ENCODE measurements at regions not wholly inside any gene's neighbourhood (a gene's known extent, or its start where the extent isn't known, plus 50 kb on each side); places are given as distances from the start of the nearest gene placed in this dataset.

DNA sequence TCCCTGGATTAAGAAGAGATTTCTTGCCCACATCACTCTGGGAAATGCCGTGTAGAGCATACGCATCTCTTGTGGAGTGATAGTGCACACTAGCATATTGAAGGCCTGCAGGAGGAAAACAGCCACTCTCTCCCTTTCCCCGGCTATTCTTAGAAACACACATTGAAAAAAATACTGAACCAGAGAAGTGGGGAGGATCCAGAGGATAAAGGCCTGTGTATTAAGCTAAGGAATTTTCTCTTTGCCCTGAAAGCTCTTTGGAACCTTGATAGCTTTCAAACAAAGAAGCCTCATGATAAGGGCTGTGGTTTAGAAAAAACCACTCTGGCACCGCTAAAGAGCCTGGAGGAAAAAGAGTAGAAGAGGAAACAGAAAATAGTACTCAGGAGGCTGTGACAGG is 386.1 kb upstream of the NBEA start:
- peaks cover 0 to 4% (median 2%) of the 10 kb centered on the region in 3 donors for H3K27me3 Mint-ChIP-seq (ENCODE audit: low read depth in 3 of 3)
- H3K4me3 Mint-ChIP-seq = no peak overlapping the region
- peaks cover 0 to 36% (median 11%) of the 10 kb centered on the region in 6 donors for H3K9me3 Mint-ChIP-seq
- H3K27ac Mint-ChIP-seq = no peak overlapping the region
- no peaks in the 10 kb centered on the region for H3K36me3 Mint-ChIP-seq
- DNase-seq = no peak
- H3K4me1 Mint-ChIP-seq = no peaks in the 10 kb centered on the region

DNA sequence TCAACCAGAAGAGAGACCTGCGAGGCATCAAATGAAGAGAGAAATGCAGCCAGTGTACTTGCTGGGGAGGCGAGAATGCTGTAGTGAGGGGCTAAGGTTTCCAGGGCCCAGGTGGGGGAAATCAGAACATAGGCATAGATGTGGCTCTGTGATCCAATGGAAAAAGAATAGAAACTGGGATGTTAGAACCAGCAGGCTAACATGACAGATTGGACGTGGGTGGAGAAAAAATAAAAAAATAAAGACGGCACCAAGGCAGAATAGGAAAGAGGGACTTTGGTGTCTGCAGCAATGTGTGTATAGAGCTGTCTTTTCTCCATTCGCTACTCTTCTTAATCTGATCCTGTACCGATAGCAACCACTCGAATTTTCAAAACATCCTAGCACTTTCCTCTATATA is 381.0 kb upstream of the NBEA start:
- Mint-ChIP-seq H3K4me3 (no peak overlapping the region), H3K36me3 (no peaks in the 10 kb centered on the region), H3K9me3 (peaks cover 8 to 55% (median 24%) of the 10 kb centered on the region in 6 donors), H3K4me1 (no peaks in the 10 kb centered on the region), H3K27ac (no peak overlapping the region), H3K27me3 (ENCODE audit: low read depth in 3 of 3) (peaks cover 0 to 4% (median 2%) of the 10 kb centered on the region in 3 donors)
- no peak for DNase-seq

DNA sequence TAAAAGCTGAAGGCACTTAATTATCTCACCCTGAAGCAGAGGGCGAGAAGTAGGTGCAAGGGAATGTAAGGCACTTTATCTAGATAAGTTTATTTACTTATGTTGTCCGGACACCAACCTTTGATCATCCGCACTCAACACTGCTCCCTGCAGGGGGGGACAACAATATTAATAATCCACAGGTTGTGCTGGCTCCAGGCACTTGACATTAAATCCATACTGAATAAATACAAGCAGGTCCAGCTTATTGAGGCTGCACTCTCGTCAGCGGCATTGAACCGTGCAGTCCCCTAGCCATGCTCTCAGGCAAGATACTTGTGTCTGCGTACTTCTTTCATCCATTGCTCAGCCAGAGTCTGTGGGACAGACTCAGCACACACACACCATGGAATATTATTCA is 374.5 kb upstream of the NBEA start:
- no peak for DNase-seq
- H3K4me1 Mint-ChIP-seq = no peaks in the 10 kb centered on the region
- no peak overlapping the region for H3K4me3 Mint-ChIP-seq
- no peak overlapping the region for H3K27ac Mint-ChIP-seq
- no peaks in the 10 kb centered on the region for H3K27me3 Mint-ChIP-seq (ENCODE audit: low read depth in 3 of 3)
- H3K36me3 Mint-ChIP-seq = no peaks in the 10 kb centered on the region
- H3K9me3 Mint-ChIP-seq = peaks cover 2 to 25% (median 15%) of the 10 kb centered on the region in 6 donors

DNA sequence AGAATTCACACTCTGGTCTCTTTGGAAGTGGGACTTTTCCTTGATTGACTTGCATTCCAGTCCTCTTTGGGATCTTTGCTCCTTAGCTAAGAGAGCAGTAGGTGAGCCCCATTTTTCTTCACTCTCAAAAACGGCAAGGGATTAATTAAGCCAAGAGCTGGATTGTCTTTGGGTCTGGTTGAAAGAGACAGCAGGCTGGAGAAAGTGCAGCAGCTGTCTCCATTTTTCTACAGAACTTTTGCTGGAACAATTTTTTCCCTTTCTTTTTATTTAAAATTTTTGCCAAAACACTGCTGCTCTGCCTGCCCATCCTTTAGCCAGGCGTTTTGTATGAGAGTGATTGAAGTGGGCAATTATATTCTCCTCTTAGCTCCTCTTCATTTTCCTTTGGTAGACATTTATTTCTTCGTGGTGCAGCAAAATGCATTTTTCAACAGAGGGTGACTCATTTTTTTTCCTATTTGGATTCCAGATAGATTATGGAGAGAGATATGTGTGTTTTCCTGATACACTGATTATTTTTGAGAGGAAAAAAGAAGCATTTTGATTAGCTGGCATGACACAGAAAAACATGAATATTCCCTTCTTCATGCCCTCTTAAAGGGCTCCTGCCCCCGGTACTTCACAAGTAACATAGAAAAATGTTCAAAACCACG is 371.2 kb upstream of the NBEA start:
- H3K9me3 Mint-ChIP-seq = peaks cover 2 to 15% (median 5%) of the 10 kb centered on the region in 6 donors
- H3K36me3 Mint-ChIP-seq = no peaks in the 10 kb centered on the region
- H3K4me3 Mint-ChIP-seq = no peak overlapping the region
- no peaks in the 10 kb centered on the region for H3K27me3 Mint-ChIP-seq (ENCODE audit: low read depth in 3 of 3)
- no peaks in the 10 kb centered on the region for H3K4me1 Mint-ChIP-seq
- no peak for DNase-seq
- no peak overlapping the region for H3K27ac Mint-ChIP-seq

DNA sequence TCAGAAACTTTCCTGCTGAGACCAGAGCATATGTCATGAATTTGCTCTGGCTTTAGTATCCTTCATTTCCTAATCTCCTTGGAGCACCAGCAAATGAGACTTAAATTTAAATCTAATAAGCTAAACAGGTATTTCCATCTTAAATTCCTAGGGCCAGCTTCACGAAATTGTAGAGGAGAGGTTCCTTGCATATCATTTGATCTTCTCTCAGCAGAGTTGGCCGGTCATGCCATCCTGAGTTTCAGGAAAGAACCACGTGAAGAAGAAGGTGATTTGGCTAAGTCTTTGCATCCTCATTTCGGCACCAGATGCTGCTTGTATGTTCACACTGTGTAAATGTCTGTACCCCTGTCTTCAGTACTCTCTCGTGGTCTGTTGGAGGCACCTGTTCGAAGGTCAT is 370.4 kb upstream of the NBEA start:
- Mint-ChIP-seq H3K4me3 (no peak overlapping the region), H3K27ac (no peak overlapping the region), H3K9me3 (peaks cover under 1 to 20% (median 2%) of the 10 kb centered on the region in 6 donors), H3K36me3 (no peaks in the 10 kb centered on the region), H3K27me3 (ENCODE audit: low read depth in 3 of 3) (no peaks in the 10 kb centered on the region), H3K4me1 (no peaks in the 10 kb centered on the region)
- no peak for DNase-seq

DNA sequence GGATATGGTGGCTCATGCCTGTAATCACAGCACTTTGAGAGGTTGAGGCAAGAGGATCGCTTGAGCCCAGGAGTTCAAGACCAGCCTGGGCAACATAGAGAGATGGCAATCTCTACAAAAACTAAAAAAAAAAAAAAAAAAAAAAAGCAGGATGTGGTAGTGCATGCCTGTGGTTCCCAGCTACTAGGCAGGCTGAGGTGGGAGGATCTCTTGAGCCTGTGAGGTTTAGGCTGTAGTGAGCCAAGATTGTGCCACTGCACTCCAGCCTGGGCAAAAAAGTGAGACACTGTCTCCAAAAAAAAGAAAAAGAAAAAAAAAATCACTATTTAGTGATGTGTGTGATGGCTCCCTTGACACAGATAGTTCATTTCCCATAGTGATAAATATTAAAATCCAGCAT is 365.0 kb upstream of the NBEA start:
- Mint-ChIP-seq H3K36me3 (no peaks in the 10 kb centered on the region), H3K27ac (no peak overlapping the region), H3K27me3 (ENCODE audit: low read depth in 3 of 3) (peaks cover 0 to 2% (median 1%) of the 10 kb centered on the region in 3 donors), H3K9me3 (peaks cover 0 to 35% (median 3%) of the 10 kb centered on the region in 6 donors), H3K4me3 (no peak overlapping the region), H3K4me1 (no peaks in the 10 kb centered on the region)
- no peak for DNase-seq

DNA sequence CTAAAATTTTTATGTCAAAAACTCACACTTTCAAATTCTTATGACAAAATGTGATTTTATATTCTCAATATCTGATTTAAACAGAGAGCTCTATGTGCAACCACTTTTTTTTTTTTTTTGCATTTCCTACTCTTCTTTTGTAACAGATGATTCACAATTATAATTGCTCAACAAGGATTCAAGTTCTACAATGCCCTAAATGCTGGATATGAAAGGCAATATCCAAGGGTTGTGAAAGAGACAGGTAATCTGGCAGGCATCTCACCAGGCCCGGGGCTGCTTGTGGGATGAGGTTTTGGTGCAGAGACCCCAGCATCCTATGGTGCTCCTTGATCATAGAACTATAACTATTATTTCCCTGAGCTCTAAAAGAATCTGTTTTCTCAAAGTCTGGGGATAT is 363.6 kb upstream of the NBEA start:
- Mint-ChIP-seq H3K9me3 (peaks cover 2 to 43% (median 4%) of the 10 kb centered on the region in 6 donors), H3K4me1 (no peaks in the 10 kb centered on the region), H3K27ac (no peak overlapping the region), H3K4me3 (no peak overlapping the region), H3K27me3 (ENCODE audit: low read depth in 3 of 3) (peaks cover 0 to 2% (median 1%) of the 10 kb centered on the region in 3 donors), H3K36me3 (no peaks in the 10 kb centered on the region)
- no peak for DNase-seq

DNA sequence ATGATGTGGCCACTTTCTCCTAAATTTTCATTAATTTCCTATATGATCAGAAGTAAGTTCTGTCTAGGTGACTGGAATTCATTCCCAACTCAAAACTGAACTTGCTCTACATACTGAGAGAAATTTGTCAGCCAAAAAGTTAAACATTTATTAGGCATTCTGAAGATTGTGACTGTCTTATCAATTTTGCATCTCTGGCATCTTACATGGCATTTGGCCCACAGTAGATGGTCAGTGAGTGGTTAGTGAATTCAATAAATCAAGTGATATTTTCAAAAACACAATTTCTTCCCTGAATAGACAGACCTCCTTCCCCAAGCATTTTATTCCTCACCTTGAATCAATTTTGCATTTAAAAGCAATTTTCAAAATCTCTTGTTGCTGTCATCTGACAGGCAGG is 363.2 kb upstream of the NBEA start:
- DNase-seq = no peak
- Mint-ChIP-seq H3K9me3 (peaks cover 2 to 43% (median 4%) of the 10 kb centered on the region in 6 donors), H3K4me3 (no peak overlapping the region), H3K4me1 (no peaks in the 10 kb centered on the region), H3K27ac (no peak overlapping the region), H3K27me3 (ENCODE audit: low read depth in 3 of 3) (peaks cover 0 to 2% (median 1%) of the 10 kb centered on the region in 3 donors), H3K36me3 (no peaks in the 10 kb centered on the region)

DNA sequence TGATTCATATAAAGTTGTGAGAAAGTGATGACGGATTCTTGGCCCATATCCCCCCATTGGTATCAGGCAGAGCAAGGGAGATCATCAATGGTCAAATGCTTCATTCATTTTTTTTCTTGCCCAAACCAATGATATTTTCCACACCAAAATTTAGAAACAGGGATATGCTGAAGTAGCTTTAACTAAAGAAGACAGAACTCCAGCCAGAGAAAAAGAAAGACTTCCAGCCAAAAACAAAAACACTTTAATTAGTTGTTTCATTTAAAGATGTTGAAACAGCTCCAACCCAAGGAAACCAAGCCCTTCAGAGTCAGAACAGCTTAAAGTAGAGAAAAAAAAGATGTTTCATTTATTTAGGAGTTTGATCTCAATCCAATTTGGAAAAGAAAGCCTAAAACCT is 358.9 kb upstream of the NBEA start:
- Mint-ChIP-seq H3K27ac (no peak overlapping the region), H3K36me3 (no peaks in the 10 kb centered on the region), H3K4me1 (no peaks in the 10 kb centered on the region), H3K9me3 (peaks cover 4 to 41% (median 8%) of the 10 kb centered on the region in 6 donors), H3K27me3 (ENCODE audit: low read depth in 3 of 3) (peaks cover 0 to 2% (median 1%) of the 10 kb centered on the region in 3 donors), H3K4me3 (no peak overlapping the region)
- DNase-seq = no peak

DNA sequence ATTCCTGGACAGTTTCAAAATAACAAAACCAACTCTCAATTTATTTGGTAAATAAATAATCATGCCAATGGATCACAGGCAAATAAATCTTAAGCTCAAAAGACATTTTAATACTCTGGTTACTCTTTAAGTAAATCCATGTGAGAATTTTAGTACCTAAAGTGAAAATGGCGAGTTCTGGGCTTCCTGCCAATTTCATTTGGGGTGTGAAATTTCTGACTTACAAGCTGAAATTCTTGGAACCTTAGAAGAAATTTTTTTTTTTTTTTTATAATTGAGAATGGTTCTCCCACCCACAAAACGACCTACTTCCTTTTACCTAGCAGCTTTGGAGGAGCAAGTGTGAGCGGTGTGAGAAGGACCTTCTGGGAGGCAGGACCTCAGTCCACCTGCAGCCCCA is 354.5 kb upstream of the NBEA start:
- Mint-ChIP-seq H3K4me1 (no peaks in the 10 kb centered on the region), H3K4me3 (no peak overlapping the region), H3K9me3 (peaks cover 2 to 35% (median 9%) of the 10 kb centered on the region in 6 donors), H3K27ac (no peak overlapping the region), H3K36me3 (no peaks in the 10 kb centered on the region), H3K27me3 (ENCODE audit: low read depth in 3 of 3) (no peaks in the 10 kb centered on the region)
- DNase-seq = no peak

DNA sequence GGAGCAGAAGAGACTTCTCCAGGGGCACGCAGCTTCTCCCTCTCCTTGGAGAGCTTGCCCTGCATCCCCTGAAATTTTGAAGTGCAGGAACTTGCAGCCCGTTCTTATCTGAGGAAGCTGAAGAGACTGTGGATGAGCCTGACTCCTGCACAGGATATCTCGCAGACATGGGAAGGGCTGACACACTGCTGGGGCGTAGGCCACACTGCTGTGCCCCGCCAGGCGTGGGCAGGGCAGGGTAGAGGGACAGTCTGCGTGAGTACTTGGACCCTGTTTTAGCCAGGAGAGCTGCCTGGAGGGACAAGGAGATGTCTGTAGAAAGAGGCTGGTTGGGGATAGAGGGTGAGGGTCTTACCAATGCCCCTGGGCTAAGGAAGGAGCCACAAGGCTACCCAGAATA is 353.7 kb upstream of the NBEA start:
- H3K4me1 Mint-ChIP-seq = no peaks in the 10 kb centered on the region

DNA sequence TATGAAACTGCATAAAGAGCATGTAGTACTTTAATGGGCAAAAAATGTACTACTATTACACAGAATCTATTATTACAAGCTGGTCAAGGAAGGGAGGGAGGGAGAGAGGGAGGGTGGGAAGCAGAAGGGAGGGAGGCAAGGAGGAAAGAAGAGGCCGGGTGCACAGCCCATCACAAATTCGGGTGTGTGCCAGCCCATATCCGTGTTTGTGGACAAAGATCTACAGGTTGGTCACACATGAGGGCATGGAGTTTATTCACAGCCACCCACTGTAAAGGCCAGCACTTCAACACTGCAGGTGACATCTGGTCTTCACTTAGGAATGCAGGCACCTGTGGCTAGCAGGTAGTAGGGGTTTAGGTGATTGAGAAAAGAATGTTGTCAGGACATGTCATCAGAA is 352.5 kb upstream of the NBEA start:
- Mint-ChIP-seq H3K4me3 (no peak overlapping the region), H3K4me1 (no peaks in the 10 kb centered on the region), H3K36me3 (no peaks in the 10 kb centered on the region), H3K27me3 (ENCODE audit: low read depth in 3 of 3) (peaks cover 0 to 1% (median 0%) of the 10 kb centered on the region in 3 donors), H3K27ac (no peak overlapping the region), H3K9me3 (peaks cover 2 to 36% (median 13%) of the 10 kb centered on the region in 6 donors)
- DNase-seq = no peak

More for the DNA sequence above, 353.7 kb upstream of the NBEA start:
- no peak for DNase-seq
- Mint-ChIP-seq H3K27me3 (ENCODE audit: low read depth in 3 of 3) (peaks cover 0 to 1% (median 0%) of the 10 kb centered on the region in 3 donors), H3K4me3 (no peak overlapping the region), H3K9me3 (peaks cover 2 to 33% (median 10%) of the 10 kb centered on the region in 6 donors), H3K36me3 (no peaks in the 10 kb centered on the region), H3K27ac (no peak overlapping the region)

DNA sequence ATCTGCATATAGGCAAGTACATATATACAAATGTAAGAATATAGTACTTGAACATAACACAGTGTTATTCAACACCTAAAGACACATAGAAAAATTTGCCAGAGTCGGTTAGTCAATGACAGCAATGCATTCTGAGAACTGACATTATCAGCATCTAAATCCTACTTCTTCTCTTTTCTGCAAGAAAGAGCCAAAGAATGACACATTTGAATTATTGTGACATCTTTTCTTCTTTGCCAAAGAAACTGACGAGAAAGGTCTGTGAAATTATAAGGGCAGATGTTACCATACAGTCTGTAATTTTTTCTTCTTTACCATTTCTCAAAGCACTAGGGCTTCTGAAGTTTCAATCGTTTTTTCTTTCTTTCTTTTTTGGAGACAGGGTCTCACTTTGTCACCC is 350.9 kb upstream of the NBEA start:
- no peaks in the 10 kb centered on the region for H3K36me3 Mint-ChIP-seq
- no peak for DNase-seq
- H3K27me3 Mint-ChIP-seq (ENCODE audit: low read depth in 3 of 3) = peaks cover 0 to 1% (median 0%) of the 10 kb centered on the region in 3 donors
- peaks cover 2 to 41% (median 13%) of the 10 kb centered on the region in 6 donors for H3K9me3 Mint-ChIP-seq
- H3K27ac Mint-ChIP-seq = no peak overlapping the region
- H3K4me1 Mint-ChIP-seq = no peaks in the 10 kb centered on the region
- no peak overlapping the region for H3K4me3 Mint-ChIP-seq

DNA sequence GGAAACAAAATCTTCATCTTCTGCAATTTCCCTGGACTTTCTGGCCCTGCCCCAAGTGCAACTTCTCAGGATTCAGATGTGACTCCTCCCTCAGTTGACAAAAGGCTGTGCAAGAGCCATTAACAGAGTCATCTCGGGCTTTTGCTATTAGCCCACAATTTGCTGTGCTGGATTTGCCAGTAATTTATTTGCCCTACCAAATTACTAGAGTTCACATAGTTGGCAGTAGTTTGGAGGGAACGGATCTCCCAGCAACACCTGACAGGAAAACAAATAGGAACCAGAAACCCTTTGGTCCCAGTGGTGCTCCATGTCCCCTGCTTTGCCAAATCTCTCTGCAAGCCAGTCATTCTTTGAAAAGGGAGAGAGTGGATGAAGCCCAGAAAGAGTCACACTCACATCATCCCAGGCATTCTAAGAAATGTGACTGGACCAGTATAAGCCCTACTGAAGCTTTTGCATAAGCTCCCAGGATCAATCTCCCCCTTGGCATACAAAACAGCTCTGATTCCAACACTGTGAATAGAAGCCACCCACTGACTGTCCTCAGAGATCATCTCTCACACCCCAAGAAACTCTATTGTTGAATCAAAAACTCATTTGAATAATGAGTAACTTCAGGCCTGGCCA is 350.1 kb upstream of the NBEA start:
- H3K27ac Mint-ChIP-seq = no peak overlapping the region
- peaks cover 0 to 39% (median 15%) of the 10 kb centered on the region in 6 donors for H3K9me3 Mint-ChIP-seq
- H3K27me3 Mint-ChIP-seq (ENCODE audit: low read depth in 3 of 3) = peaks cover 0 to 1% (median 0%) of the 10 kb centered on the region in 3 donors
- H3K36me3 Mint-ChIP-seq = no peaks in the 10 kb centered on the region
- H3K4me1 Mint-ChIP-seq = no peaks in the 10 kb centered on the region
- no peak overlapping the region for H3K4me3 Mint-ChIP-seq
- no peak for DNase-seq

Measured in immature natural killer cell (primary cell).